NB4 (cell line): ENCODE measurements at regions not wholly inside any gene's neighbourhood (a gene's known extent, or its start where the extent isn't known, plus 50 kb on each side); places are given as distances from the start of the nearest gene placed in this dataset.

Experiments used
- DNase-seq: peaks from one replicate; pipeline ENCODE4 v3.0.0; 2010; ENCODE audit warnings: low read depth
- H3K4me3 ChIP-seq: one replicate; pipeline ENCODE4 v1.5.1; 2011; ENCODE audit warnings: mild to moderate bottlenecking, low read depth, low read length, moderate library complexity
- MYC ChIP-seq: IDR thresholded peaks from 2 replicates; pipeline ENCODE4 v1.6.1; 2011; ENCODE audit warnings: low read depth, low read length
- POLR2A ChIP-seq: IDR thresholded peaks from 2 replicates; pipeline ENCODE4 v1.6.1; 2011; ENCODE audit warnings: mild to moderate bottlenecking; ENCODE audit not compliant: insufficient read length; ENCODE audit errors: extremely low read depth
- TF ChIP-seq, protein P1 (sequence below): IDR thresholded peaks from 2 replicates; pipeline ENCODE4 v1.6.1; 2011; ENCODE audit warnings: low read depth, low read length
- TF ChIP-seq, protein P2 (sequence below): IDR thresholded peaks from one replicate; pipeline ENCODE4 v1.5.1; 2012; ENCODE audit warnings: low read depth, low read length

GRCh38 chr2:128494640-128495321 lies 176.1 kb upstream of the HS6ST1 start:
- DNase-seq: no peak
- no peak overlapping the region for H3K4me3 ChIP-seq
- TF ChIP-seq POLR2A: no peak
- TF ChIP-seq MYC: no peak
- TF ChIP-seq, protein P1, sequence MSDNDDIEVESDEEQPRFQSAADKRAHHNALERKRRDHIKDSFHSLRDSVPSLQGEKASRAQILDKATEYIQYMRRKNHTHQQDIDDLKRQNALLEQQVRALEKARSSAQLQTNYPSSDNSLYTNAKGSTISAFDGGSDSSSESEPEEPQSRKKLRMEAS: no peak
- TF ChIP-seq, protein P2, sequence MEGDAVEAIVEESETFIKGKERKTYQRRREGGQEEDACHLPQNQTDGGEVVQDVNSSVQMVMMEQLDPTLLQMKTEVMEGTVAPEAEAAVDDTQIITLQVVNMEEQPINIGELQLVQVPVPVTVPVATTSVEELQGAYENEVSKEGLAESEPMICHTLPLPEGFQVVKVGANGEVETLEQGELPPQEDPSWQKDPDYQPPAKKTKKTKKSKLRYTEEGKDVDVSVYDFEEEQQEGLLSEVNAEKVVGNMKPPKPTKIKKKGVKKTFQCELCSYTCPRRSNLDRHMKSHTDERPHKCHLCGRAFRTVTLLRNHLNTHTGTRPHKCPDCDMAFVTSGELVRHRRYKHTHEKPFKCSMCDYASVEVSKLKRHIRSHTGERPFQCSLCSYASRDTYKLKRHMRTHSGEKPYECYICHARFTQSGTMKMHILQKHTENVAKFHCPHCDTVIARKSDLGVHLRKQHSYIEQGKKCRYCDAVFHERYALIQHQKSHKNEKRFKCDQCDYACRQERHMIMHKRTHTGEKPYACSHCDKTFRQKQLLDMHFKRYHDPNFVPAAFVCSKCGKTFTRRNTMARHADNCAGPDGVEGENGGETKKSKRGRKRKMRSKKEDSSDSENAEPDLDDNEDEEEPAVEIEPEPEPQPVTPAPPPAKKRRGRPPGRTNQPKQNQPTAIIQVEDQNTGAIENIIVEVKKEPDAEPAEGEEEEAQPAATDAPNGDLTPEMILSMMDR: no peak

- DNase-seq: no peak
- TF ChIP-seq POLR2A: no peak
- TF ChIP-seq, protein P1: no peak
- no peak for TF ChIP-seq MYC
- TF ChIP-seq, protein P2: no peak
- H3K4me3 ChIP-seq: no peak overlapping the region
Observed at GRCh38 chr2:128495996-128496547, 177.4 kb upstream of the HS6ST1 start.

- TF ChIP-seq, protein P1: no peak
- TF ChIP-seq POLR2A (no peak), MYC (no peak)
- TF ChIP-seq, protein P2: no peak
- no peak overlapping the region for H3K4me3 ChIP-seq
- DNase-seq: no peak
Observed at GRCh38 chr2:128496700-128497099, 178.0 kb upstream of the HS6ST1 start.

GRCh38 chr2:128497461-128497860 lies 178.8 kb upstream of the HS6ST1 start:
- TF ChIP-seq, protein P2: no peak
- TF ChIP-seq MYC: no peak
- TF ChIP-seq, protein P1: no peak
- TF ChIP-seq POLR2A: no peak
- H3K4me3 ChIP-seq: no peak overlapping the region
- no peak for DNase-seq

DNA sequence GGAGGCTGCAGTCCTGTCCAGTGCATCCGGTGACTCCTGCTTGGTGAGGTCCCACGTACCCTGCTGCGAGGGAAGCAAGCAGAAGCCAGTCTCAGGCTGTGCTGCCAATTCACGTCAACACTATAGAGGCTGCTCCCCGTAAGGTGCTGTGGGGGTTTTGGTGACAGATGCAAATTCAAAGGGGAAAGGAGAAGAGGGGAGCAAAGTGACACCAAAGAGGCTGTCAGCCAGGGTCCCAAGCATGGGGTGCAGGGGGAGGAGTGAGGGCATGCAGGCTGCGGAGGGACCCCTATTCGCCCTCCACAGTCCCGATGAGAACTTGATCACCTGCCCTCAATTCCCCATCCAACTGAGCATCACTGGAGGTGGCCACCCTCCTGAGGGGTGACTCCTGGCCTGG lies 179.4 kb upstream of the HS6ST1 start:
- DNase-seq: no peak
- no peak overlapping the region for H3K4me3 ChIP-seq
- TF ChIP-seq, protein P2: no peak
- TF ChIP-seq MYC: no peak
- no peak for TF ChIP-seq POLR2A
- TF ChIP-seq, protein P1: no peak
